ENCODE measurements at regions not wholly inside any gene's neighbourhood (a gene's known extent, or its start where the extent isn't known, plus 50 kb on each side); places are given as distances from the start of the nearest gene placed in this dataset.

GRCh38 chr5:50582699-50583098 lies 83.7 kb upstream of the PARP8 start:
- TF ChIP-seq POLR2A (IDR thresholded peaks at IDR 0.05; ENCODE audit: low read depth, low read length) = no peak
- no peak for TF ChIP-seq POLR2AphosphoS5 (IDR thresholded peaks at IDR 0.05; ENCODE audit: low read depth, low read length)
- TF ChIP-seq PAX5 (IDR thresholded peaks at IDR 0.05; ENCODE audit: insufficient read depth, low read length, severe bottlenecking) = no peak
